GM19463 (cell line): ENCODE measurements at regions not wholly inside any gene's neighbourhood (a gene's known extent, or its start where the extent isn't known, plus 50 kb on each side); places are given as distances from the start of the nearest gene placed in this dataset.

Source experiments
- ATAC-seq: cut with Tn5 transposase; IDR thresholded peaks from one replicate; pipeline ENCODE4 v1.9.1; 2021; ENCODE audit warnings: mild to moderate bottlenecking, moderate library complexity; ENCODE audit not compliant: unreplicated experiment

DNA sequence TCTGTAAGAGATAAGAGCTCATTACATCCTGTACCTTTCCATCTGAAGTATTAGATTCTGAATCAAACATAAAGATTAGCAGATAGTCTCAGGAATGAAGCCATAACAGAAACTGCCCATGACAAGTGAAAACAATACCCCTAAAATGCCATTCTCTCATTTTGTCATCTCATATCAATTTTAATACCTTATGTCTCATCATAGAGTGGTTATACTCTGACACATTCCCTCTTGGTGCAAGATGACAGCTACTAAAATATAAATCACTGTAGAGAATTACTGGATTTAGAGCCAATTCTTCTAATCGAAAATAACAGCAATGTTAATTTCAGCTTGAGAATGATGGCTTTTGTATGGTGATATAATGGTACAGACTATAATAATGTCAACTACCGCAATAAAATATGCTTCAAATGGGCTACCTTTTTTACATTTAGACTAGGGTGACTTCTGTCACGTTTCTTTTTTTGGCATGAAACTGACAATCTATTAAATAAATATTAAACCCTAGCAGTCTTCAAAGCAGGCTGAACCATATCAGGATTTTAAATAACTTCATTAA, 125.1 kb upstream of the ITGA4 start:
- no peak for ATAC-seq

DNA sequence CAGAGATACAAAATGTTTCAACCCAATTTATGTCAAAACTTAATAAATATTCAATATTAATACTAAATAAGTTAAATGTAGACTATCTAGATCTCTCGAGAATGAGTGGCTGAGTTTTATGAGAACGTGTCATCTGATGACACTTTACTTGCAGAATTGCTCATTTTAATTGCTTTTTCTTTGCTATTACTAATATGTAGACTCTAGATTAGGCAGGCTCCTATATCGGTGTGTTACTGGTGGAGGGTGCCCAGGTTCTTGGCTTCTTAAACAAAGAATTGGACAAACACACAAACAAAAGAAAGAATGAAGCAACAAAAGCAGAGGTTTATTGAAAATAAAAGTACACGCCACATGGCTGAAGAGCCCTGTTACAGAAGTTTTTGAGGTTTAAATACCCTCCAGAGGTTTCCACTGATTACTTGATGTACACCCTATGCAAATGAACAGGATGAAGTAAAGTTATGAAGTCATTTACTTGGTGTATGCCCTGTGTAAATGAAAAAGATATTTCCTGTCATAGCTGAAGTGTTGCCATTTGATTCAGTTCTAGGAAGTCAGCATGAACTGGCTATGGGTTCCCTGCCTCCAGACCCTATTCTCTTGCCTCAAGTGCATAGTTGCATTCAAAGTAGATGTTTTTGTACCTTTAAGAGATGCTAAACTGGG, 122.9 kb upstream of the ITGA4 start:
- ATAC-seq, result no peak

DNA sequence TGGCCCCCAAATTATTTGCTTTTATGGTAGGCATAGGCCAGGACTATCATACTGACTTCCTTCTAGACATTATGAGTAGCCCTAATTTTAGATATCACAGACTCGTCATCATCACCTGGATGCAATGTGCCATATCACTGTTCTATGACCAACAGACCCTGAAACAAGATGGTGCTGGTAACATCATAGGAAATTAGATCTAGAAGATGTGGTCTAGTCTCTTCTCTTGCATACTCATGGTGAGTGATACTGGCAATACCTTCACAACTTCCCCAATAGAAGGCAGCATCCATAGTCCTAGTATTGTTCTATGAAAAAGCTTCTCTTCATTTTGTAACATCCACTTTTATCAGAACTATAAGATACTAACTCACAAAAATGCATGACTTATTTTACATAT, 116.3 kb upstream of the ITGA4 start:
- ATAC-seq, result no peak

DNA sequence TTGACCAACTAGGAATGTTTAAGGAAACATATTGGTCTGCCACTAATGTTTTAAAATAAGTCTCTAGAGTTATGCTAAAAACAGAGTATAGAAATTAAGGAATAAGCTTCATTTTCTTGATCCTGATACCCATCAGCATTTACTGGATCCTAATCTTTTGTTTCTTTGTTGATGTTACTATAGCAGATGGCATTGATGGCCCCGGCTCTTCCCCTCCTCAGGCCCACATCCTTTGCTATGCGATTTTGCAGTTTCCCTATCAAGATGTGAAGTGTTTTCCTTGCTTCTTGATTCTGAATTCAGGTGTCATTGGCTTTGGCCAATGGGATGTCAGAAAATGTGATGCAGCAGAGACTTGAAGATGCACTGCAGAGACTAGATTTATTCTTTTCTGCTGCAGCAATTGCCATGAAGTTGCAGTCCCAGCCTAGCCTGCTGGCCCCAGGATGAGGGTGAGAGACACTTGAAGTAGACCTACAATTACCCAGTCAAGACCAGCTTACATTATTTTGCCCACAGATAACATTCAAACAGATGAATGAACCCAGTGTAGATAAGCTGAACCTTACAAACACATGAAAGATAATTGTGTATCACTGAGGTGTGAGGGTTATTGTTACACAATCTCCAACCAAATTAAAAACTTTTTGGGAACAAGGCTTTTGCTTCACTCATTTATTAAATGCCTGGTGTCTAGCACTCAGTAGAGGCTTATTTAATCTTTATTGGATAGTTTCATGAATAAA, 115.2 kb upstream of the ITGA4 start:
- no peak for ATAC-seq

DNA sequence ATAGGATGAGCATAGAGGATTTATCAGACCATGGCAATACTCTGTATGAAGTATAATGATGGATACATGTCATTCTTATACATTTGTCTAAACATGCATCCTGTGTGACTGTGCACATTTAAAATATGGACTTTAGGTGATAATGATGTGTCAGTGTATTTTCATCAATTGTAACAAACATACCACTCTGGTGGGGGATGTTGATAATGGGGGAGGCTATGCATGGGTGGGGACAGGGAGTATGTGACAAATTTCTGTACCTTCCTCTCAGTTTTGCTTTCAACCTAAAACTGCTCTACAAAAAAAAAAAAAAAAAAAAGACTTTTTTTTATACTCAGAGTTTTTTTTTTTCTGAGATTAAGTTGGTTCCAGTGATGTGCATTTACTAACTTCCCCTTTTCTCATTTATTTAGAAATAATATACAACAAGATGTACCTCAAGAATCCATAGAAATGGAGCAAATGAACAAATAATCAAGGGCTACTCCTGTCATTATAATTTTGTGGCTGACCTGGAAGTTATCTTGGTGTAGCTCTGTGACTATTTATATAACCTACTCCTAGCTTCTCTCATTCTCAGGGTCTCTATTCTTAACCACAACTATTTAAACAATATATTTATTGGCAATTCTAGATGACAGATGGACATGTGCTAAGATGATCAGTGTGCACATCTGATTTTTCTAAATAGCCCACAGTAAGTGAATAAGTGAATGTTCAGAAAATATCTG, 108.9 kb upstream of the ITGA4 start:
- peak; percentile 88 for ATAC-seq

DNA sequence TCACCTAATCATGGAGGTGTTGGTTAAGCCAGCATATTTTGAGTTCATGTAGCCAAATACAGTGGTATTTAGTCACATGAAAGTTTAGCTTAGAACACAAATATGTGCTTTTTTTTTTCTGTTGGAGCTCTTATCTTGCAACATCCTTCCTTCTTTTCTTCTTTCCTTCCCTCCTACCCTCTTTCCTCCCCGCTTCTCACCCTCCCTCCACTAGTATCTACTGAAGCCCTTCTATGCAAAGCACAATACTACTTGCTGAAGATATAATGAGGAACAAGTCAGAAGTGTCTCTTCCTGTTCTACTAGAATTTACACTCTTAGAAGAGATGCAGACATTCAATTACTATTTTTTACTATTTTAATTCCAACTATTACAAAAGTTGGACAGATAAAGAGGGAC, 105.0 kb upstream of the ITGA4 start:
- ATAC-seq, result no peak

DNA sequence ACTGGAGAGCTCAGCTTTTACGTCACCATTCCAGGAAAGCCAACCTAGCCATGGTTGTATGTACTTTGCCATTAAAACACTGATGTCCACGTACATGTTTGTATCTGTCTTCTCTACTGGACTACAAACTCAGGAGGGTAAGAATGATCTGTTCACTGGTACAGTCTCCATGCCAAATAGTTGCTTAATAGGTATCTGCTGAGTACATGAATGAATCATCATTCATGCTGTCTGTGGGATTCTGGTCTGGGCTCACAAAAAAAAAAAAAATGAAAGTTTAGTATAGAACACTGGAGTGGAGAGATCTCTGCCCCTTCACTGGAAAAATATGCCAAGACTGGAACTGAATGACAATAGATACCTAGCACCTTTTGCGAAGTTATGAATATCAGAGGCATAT, 102.6 kb upstream of the ITGA4 start:
- ATAC-seq, result no peak

DNA sequence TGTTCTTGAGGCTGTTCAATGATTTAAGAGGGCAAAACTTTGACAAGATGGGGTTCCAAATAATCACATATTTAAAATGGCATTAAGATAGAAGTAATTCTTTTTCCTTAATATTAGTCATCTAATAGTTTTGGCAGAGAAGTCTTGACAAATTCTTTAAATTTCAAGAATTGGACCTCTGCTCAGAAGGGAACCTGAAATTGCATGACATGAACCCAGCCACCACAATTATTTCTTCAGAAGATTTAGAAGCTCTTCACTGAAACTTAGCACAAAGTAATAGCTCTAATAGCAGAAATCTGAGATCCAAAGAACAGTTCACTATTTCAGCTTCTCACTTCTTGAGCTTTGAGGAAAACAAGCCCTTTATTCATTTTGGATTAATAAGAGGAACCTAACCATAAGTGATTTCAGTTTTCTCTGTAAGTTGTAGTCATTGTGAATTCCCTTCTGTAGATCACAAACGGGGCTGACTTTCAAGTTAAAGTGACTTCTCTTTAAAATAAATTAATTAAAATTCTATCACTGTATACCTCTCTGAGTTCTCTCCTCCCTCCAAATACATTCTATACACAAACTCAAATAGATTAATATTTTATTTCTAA, 100.6 kb upstream of the ITGA4 start:
- no peak for ATAC-seq

DNA sequence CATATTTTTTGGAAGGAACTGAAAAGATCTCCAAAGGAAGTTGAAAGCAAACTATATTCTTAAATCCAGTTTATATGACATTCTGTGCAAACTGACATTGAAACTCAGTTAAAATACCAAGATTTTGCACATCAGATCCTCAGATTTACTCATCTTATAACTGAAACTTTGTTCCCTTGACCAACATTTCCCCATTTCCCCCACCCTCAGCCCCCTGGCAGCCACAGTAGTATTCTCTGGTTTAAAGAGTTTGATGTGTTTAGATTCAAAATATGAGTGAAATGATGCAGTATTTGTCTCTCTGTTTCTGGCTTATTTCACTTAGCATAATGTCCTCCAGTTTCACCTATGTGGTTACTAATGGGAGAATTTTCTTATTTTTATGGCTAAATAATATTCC, 99.2 kb upstream of the ITGA4 start:
- peak; percentile 54 for ATAC-seq

DNA sequence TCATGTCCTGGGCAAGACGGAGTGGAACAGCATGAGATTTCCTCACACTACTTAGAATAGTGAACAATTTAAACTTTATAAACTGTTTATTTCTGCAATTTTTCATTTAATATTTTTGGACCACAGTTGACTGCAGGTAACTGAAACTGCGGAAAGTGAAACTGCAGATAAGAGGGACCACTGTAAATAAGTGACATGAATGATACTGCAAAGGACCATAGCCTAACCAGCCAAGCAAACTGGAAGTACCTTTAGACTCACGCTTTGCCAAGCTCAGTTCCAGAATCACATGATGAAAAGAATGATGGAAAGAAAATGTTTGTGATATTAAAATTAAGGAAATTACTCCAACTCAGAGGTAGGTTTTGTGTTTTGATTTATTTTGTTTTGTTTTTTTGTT, 94.6 kb upstream of the ITGA4 start:
- peak; percentile 51 for ATAC-seq

DNA sequence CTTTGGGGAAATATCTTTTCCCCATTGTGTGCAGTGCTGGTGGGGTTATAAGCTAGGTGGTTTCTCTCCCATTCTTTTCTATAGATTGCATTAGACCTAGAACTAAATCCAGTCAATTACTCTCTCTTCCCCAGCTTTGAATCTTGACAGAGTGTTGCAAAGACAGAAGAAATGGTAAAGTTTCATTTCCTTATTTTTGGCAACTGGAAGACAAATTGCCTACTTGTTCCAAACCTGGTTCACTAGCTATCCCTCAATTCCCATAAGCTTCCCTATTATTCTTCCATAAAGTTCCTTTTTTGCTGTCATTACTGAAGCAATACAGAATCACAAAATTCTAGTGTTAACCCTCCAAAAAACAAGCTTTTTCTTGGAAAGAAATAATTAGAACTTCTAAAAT, 94.0 kb upstream of the ITGA4 start:
- ATAC-seq, result no peak

DNA sequence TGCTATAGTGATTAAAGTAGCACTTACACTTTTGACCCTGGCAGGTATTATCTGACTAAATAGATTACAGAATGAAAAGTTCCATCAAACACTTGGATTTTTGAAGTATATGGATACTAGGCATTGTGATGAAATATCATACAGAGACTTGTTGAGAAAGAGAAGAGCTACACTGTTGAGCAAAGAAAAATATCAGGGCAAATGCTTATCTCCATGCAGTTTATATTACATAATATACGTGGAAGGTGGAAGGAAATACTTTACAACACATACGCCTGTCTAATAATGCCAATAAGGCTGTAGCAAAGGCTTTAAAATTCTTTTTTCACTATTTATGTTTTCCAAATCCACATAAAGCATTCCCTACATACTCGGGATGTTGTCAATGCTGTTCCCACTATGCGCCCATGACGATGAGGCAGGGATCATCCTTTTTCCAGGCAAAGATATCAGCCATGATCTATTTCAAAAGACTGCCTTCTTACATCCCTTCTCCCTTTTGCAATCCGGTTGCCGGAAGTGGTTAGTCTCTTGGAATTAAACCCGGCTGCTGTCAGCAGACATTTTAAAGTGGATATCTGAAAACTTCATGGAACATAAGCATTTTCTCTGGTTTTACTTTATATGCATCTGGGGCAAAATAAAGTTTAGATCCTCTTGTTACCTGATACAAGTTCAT, 92.6 kb upstream of the ITGA4 start:
- no peak for ATAC-seq

DNA sequence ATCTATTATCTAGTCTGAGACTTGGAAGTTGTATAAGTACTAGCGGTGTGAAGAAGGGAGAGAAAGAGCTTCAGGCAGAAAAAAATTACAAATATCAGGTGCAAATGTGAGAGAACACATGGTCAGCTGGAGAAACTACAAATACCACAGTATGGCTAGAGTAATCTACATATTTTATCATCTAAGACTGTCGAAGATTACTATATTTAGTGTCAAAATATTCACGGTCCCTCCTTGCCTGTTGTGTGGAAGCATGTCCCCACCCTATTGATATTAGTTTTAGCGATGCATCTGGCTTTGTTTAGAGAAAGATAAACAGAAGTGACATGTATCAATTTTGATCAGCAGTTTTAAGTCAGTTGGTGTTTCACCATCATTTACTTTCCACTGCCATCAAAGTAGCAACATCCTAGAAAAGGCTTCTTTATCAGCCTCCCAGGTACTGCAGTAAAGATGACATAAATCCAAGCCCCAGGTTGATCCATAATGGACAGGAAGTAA, 90.5 kb upstream of the ITGA4 start:
- ATAC-seq, result no peak

DNA sequence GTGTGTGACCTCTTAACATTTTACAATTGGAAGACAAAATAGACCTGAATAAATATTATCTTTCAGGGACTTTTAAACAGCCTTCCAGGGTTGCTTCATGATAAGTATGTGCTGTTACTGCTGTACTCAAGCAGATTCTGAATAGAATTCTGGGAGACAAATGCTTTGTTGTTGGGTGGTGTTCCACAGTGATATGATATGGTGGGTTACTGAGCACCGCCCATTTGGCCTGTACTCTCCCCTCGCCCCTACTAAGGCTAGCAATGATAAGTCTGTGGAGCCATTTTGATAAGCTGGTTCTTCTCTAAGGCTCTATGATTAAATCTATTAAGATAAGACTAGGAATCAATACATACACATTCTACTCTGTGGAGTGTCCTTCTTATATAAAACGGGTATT, 89.8 kb upstream of the ITGA4 start:
- no peak for ATAC-seq

DNA sequence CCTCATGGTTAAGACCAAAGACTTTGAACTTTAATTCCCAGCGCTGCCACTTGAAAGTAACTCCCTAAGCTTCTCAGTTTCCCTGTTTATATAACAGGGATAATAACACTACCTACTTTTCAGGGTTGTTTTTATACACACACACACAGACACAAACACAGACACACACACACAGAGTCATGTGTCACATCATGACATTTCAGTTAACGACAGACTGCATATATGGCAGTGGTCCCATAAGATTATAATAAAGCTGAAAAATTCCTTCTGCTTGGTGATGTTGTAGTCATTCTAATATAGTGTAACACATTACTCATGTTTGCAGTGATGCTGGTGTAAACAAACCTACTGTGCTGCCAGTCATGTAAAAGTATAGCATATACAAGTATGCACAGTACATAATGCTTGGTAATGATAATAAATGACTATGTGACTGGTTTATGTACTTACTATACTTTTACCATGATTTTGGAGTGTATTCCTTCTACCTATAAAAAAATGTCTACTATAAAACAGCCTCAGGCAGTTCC, 89.2 kb upstream of the ITGA4 start:
- ATAC-seq, result no peak

DNA sequence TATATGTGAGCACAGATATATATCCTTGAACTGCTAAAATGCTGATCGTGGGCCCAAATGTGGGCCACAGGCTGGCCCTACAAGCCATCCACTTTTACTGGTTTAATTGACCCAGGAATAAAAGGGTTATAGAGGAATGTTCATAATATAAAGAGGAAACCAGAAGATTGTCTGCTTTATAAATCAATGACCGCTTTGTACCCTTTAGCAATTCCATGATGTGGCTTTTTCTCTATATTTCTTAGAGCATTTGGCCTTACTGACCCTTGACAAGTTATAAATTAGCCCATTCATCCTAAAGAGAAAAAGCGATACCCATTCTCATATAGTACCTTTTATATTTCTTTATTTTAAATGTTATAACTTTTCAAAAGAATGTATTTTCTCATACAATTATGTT, 87.1 kb upstream of the ITGA4 start:
- ATAC-seq, result no peak

DNA sequence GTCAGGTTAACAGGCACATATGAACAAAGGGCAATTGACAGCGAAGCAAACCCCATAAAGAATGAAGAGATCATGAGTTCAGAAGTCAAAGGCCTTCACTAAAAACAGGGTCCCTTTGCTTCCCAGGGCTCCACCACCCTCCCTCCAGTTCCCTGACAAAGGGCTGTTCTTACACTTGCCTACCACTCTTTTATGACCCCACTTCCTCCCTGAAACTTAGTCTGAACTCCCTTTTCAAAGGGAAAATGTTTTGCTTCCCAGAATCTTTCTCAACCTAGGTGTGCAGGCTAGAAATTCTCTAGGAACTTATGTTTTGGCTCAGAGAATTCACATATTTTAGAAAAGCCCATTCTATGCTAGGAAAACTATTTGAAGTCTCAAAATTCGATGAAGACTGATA, 86.0 kb upstream of the ITGA4 start:
- no peak for ATAC-seq

DNA sequence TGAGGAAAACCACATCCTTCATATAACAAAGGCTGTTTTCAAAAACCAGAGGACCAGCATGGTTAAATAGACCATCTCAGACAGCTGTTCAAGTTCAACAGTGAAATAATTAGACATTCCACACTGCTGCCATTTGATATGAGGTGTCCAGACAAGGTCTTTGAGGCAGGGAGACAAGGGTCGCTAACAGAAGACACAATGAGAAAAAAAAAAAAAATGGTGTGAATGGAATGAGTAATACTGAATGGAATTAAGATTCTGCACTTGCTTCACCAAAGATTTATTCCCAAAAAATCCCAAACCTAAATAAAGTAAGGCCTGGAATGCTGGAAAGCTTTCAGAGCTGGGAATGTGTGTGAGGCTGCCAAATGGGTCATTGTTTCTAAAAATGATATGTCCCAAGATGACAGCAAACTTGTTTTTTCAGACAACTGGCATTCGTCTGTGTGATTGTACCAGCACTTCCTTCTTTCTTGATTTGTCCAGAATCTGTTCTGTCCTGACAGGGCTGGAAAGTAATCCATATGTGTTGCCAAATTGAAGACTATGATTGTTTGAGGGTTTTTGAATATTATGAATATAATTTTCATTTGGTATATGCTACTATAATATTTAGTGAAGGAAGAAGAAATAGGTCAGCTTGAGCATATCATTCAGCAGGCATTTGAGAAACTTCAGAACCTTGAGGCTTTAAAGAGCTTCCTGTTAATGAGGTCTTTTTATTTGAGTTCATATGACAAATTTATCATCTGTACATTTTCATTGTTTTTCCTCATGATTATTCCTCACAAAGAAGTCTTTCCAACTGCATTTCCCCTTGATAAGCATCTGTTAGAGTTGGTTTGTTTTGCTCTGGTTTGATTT, 85.2 kb upstream of the ITGA4 start:
- ATAC-seq, result no peak

DNA sequence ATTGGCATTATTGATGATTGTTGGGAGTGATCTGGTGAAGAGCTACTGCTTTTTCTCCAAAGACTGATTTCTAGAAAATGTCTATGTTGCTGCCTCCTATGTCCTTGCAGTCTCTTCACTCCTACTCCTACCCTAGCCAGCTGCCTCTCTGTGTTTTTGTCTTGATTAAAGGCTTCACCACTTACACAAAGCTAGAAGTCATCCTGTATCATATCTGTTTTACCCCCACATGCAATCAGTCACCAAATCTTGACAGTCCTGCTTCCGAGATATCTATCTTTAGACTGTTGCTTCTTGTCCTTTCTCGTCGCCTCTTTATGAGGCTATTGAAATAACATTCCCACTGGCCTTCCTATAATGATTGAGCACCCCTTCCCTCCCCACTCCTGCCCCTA, 84.5 kb upstream of the ITGA4 start:
- no peak for ATAC-seq
